Heart right ventricle (tissue), 16 donors: ENCODE measurements at regions not wholly inside any gene's neighbourhood (a gene's known extent, or its start where the extent isn't known, plus 50 kb on each side); places are given as distances from the start of the nearest gene placed in this dataset.

Experiments used
- ATAC-seq, 8 donors: fragments of 200-7000 bp; cut with Tn5 transposase; one replicate each; pipeline ENCODE4 v1.9.1; 2020; ENCODE audit warnings: mild to moderate bottlenecking in 8 of 8, moderate library complexity in 8 of 8, moderate number of reproducible peaks in 1 of 8
- DNase-seq, 2 donors: peaks; one replicate each; pipeline ENCODE4 v3.0.0-alpha.2; 2020
- H3K27ac ChIP-seq, 10 donors: fragments of 200-600 bp; sonication (generic) in 2 of 10; one replicate each; pipeline versions ENCODE4 v1.5.0 to v1.8.0; 2020 to 2022; ENCODE audit warnings: mild to moderate bottlenecking in 3 of 10
- H3K27me3 ChIP-seq, 7 donors: fragments of 200-600 bp; one replicate each; pipeline ENCODE4 v1.8.0; 2021 to 2022; ENCODE audit warnings: mild to moderate bottlenecking in 2 of 7
- H3K36me3 ChIP-seq, 9 donors: fragments of 200-600 bp; sonication (generic) in 1 of 9; one replicate each; pipeline versions ENCODE4 v1.5.0 to v1.8.0; 2020 to 2022; ENCODE audit warnings: mild to moderate bottlenecking in 2 of 9
- H3K4me1 ChIP-seq, 9 donors: fragments of 200-600 bp; sonication (generic) in 1 of 9; one replicate each; pipeline versions ENCODE4 v1.5.0 to v1.8.0; 2020 to 2022; ENCODE audit warnings: mild to moderate bottlenecking in 4 of 9
- H3K4me3 ChIP-seq, 10 donors: fragments of 200-600 bp; sonication (generic) in 2 of 10; one replicate each; pipeline versions ENCODE4 v1.5.0 to v1.8.0; 2020 to 2022; ENCODE audit warnings: mild to moderate bottlenecking in 7 of 10, moderate library complexity in 2 of 10
- H3K9me3 ChIP-seq, 11 donors: fragments of 200-600 bp in 10 of 11; sonication (generic) in 2 of 11; one replicate each; pipeline versions ENCODE4 v1.5.0 to v1.8.0; 2013 to 2022; ENCODE audit warnings: mild to moderate bottlenecking in 2 of 11, control low read depth in 1 of 11, moderate library complexity in 1 of 11
- WGBS, 2 donors: extraction: QIAGEN DNeasy Blood & Tissue Kit; methylation state at CpG; one replicate each; pipeline ENCODE4 v1.1.7; 2013; ENCODE audit warnings: inconsistent platforms in 1 of 2; 5-methylcytosine and 5-hydroxymethylcytosine counted together
- intact Hi-C, 10 donors: fragments of 100-400 bp; cut with DNase I; formaldehyde crosslinking; loops; one replicate each; pipeline versions ENCODE4 v1.11.1 to v1.14.2; 2022
- TF ChIP-seq, protein P1 (sequence below), 9 donors: fragments of 200-600 bp; sonication (generic) in 2 of 9; IDR thresholded peaks; one replicate each; pipeline versions ENCODE4 v1.5.0 to v1.8.0; 2021 to 2022; ENCODE audit warnings: antibody characterized with exemption in 9 of 9, mild to moderate bottlenecking in 5 of 9, moderate library complexity in 1 of 9
- donor health status: Arrhythmogenic right ventricular cardiomyopathy.
- donor health status: ischemic (EF 13 %, LVEDD 7.1; RV severe dilation, severe dysfunction).
- donor health status: healthy with polysubstance abuse.
- donor health status: DM: no; HTN: yes; CAD: no.
- donor health status: DM: no; HTN: no; CAD: no.
- donor health status: ischemic (EF 25% LVEDD 6.9; RV normal size, moderate dysfunction).
- donor health status: ischemic (EF 25% LVEDD 5.7; RV mildly dilated, moderate dysfunction).
- donor health status: healthy.
- donor health status: DM: yes; HTN: yes; CAD: no.
- donor health status: Ischemic cardiomyopathy.
- donor health status: ischemic (EF 35%, LVEDD 5.7; RV mildly dilated, moderate dysfunction).
- donor health status: nonischemic (EF 11% LVEDD 7.7; RV severe dilation, severe dysfunction).
- donor health status: DM: yes; HTN: yes; CAD: no.
- donor health status: PGD.
- donor health status: ischemic (EF 29% LVEDD 5.4; RV normal size, mild dysfunction).
- donor health status: nonischemic (EF 23%, LVEDD 6.1; RV moderate dilation, normal function).

GRCh38 chr5:117088176-117088575 lies 513.6 kb upstream of the SEMA6A start:
- H3K36me3 ChIP-seq, result no peaks in the 10 kb centered on the region
- intact Hi-C loops, result no loop called here
- H3K27ac ChIP-seq, result no peak overlapping the region
- DNase-seq, result no peak
- TF ChIP-seq, protein P1, sequence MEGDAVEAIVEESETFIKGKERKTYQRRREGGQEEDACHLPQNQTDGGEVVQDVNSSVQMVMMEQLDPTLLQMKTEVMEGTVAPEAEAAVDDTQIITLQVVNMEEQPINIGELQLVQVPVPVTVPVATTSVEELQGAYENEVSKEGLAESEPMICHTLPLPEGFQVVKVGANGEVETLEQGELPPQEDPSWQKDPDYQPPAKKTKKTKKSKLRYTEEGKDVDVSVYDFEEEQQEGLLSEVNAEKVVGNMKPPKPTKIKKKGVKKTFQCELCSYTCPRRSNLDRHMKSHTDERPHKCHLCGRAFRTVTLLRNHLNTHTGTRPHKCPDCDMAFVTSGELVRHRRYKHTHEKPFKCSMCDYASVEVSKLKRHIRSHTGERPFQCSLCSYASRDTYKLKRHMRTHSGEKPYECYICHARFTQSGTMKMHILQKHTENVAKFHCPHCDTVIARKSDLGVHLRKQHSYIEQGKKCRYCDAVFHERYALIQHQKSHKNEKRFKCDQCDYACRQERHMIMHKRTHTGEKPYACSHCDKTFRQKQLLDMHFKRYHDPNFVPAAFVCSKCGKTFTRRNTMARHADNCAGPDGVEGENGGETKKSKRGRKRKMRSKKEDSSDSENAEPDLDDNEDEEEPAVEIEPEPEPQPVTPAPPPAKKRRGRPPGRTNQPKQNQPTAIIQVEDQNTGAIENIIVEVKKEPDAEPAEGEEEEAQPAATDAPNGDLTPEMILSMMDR (IDR thresholded peaks at IDR 0.05), result no peak
- WGBS, 2 donors, result 94 to 99% methylated on average over 2 of the region's 2 CpGs
- H3K9me3 ChIP-seq, result no peaks in the 10 kb centered on the region
- peaks cover 0 to 7% (median 0%) of the 10 kb centered on the region in 9 donors for H3K4me1 ChIP-seq
- no peak overlapping the region for H3K4me3 ChIP-seq
- ATAC-seq, result no peak
- H3K27me3 ChIP-seq, result no peaks in the 10 kb centered on the region

DNA sequence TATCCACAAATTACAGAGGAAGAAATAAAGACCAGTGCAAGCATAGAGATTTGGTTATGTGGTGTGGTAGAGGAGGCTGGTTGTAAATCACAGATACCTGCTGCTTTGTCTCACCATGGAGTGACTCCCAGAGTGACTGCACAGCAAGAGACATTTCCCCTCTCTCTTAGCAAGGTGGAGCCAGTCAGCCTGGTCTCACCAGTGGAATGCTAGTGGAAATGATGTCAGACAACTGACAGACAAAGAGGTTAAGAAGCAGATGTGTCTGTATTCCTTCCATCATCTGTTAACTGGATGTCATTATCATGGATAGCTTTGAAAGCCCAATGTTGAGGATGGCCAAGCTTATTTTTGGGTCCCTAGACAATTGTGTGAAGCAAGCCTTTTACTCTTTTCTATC lies 509.4 kb upstream of the SEMA6A start:
- intact Hi-C loops, result loop anchor here in 1 of 10 donors (5.0 kb wide), 1 partner anchor 48 kb away; no protein-coding TSS in a partner anchor

DNA sequence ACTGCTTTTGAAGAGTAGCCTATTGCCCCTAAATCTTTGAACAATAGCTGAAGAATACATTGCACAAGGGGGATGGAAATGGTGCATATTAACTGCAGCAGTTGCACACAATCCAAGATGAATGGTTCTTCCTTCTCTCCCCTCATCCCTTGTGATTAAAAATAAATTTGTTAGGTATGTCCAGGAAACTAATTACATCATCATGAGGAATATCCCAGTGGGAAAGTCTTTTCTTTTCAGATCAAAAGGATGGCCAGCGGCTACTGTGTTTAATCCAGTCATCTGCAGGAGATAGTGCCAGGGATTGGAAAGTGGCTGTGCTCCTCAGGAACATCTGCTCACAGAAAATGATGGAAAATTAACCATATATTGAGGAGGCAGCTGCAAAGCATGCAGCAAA lies 508.4 kb upstream of the SEMA6A start:
- H3K4me1 ChIP-seq, result no peaks in the 10 kb centered on the region
- intact Hi-C loops, result loop anchor here in 1 of 10 donors (5.0 kb wide), 1 partner anchor 49 kb away; no protein-coding TSS in a partner anchor
- no peak overlapping the region for H3K4me3 ChIP-seq
- WGBS, 2 donors, result 69 to 79% methylated on average over 1 of the region's 1 CpG
- TF ChIP-seq, protein P1 (IDR thresholded peaks at IDR 0.05), result no peak
- peak in 1 of 8 donors; percentile 26 for ATAC-seq
- DNase-seq, result no peak
- no peaks in the 10 kb centered on the region for H3K27me3 ChIP-seq
- no peaks in the 10 kb centered on the region for H3K36me3 ChIP-seq
- H3K27ac ChIP-seq, result no peak overlapping the region
- H3K9me3 ChIP-seq, result no peaks in the 10 kb centered on the region

More for the DNA sequence above, 509.4 kb upstream of the SEMA6A start:
- H3K4me1 ChIP-seq, result no peaks in the 10 kb centered on the region
- H3K36me3 ChIP-seq, result no peaks in the 10 kb centered on the region
- TF ChIP-seq, protein P1 (IDR thresholded peaks at IDR 0.05), result peak in 2 of 9 donors; percentile 17 to 20
- no peaks in the 10 kb centered on the region for H3K27me3 ChIP-seq
- no peaks in the 10 kb centered on the region for H3K9me3 ChIP-seq
- ATAC-seq (no peak), DNase-seq (no peak)
- H3K4me3 ChIP-seq, result no peak overlapping the region
- no peak overlapping the region for H3K27ac ChIP-seq

GRCh38 chr5:117077142-117077541 lies 502.5 kb upstream of the SEMA6A start:
- 86 to 88% methylated on average over 2 of the region's 2 CpGs for WGBS, 2 donors
- ATAC-seq (no peak), DNase-seq (no peak)
- Histone ChIP-seq H3K9me3 (peaks cover 0 to 7% (median 2%) of the 10 kb centered on the region in 11 donors), H3K4me1 (no peaks in the 10 kb centered on the region), H3K36me3 (no peaks in the 10 kb centered on the region), H3K27ac (no peak overlapping the region), H3K27me3 (no peaks in the 10 kb centered on the region), H3K4me3 (no peak overlapping the region)
- TF ChIP-seq, protein P1 (IDR thresholded peaks at IDR 0.05), result peak in 7 of 9 donors; percentile 32 to 54 (median 40)
- intact Hi-C loops, result no loop called here
